GM21576 (cell line): ENCODE measurements at regions not wholly inside any gene's neighbourhood (a gene's known extent, or its start where the extent isn't known, plus 50 kb on each side); places are given as distances from the start of the nearest gene placed in this dataset.

ENCODE experiments used
- ATAC-seq: cut with Tn5 transposase; IDR thresholded peaks from one replicate; pipeline ENCODE4 v1.9.1; 2021; ENCODE audit warnings: mild to moderate bottlenecking, moderate library complexity; ENCODE audit not compliant: unreplicated experiment

- ATAC-seq = no peak
These were observed 173.9 kb upstream of the ZNF462 start for GRCh38 chr9:106689089-106689488.

- ATAC-seq = no peak
These were observed 171.3 kb upstream of the ZNF462 start for GRCh38 chr9:106691627-106692026.

- ATAC-seq = no peak
These were observed 169.4 kb upstream of the ZNF462 start for GRCh38 chr9:106693558-106693957.

GRCh38 chr9:106696804-106697203 lies 166.2 kb upstream of the ZNF462 start:
- no peak for ATAC-seq

- no peak for ATAC-seq
These were observed 165.6 kb upstream of the ZNF462 start for GRCh38 chr9:106697390-106697749.

- ATAC-seq = no peak
These were observed 165.0 kb upstream of the ZNF462 start for GRCh38 chr9:106697750-106698502.

GRCh38 chr9:106700676-106701075 lies 162.3 kb upstream of the ZNF462 start:
- no peak for ATAC-seq

GRCh38 chr9:106701611-106702010 lies 161.4 kb upstream of the ZNF462 start:
- ATAC-seq = no peak

- no peak for ATAC-seq
These were observed 158.8 kb upstream of the ZNF462 start for GRCh38 chr9:106704056-106704615.

GRCh38 chr9:106707291-106707690 lies 155.7 kb upstream of the ZNF462 start:
- ATAC-seq = no peak

- no peak for ATAC-seq
These were observed 155.1 kb upstream of the ZNF462 start for GRCh38 chr9:106707738-106708474.

- ATAC-seq = no peak
These were observed 154.4 kb upstream of the ZNF462 start for GRCh38 chr9:106708475-106709146.

- no peak for ATAC-seq
These were observed 150.7 kb upstream of the ZNF462 start for GRCh38 chr9:106712279-106712678.

GRCh38 chr9:106713206-106713605 lies 149.8 kb upstream of the ZNF462 start:
- ATAC-seq = no peak

GRCh38 chr9:106716820-106717219 lies 146.1 kb upstream of the ZNF462 start:
- ATAC-seq = no peak

- ATAC-seq = no peak
These were observed 145.3 kb upstream of the ZNF462 start for GRCh38 chr9:106717686-106718085.

- no peak for ATAC-seq
These were observed 144.0 kb upstream of the ZNF462 start for GRCh38 chr9:106718936-106719335.

GRCh38 chr9:106722051-106722753 lies 140.8 kb upstream of the ZNF462 start:
- ATAC-seq = no peak

- no peak for ATAC-seq
These were observed 139.0 kb upstream of the ZNF462 start for GRCh38 chr9:106723926-106724325.

GRCh38 chr9:106724566-106724965 lies 138.4 kb upstream of the ZNF462 start:
- ATAC-seq = no peak
